SH-SY5Y (cell line): ENCODE measurements at regions not wholly inside any gene's neighbourhood (a gene's known extent, or its start where the extent isn't known, plus 50 kb on each side); places are given as distances from the start of the nearest gene placed in this dataset.

Experiments
- GATA2 ChIP-seq: IDR thresholded peaks from 2 replicates; pipeline ENCODE4 v1.6.1; 2011; ENCODE audit warnings: mild to moderate bottlenecking, low read depth, low read length
- GATA3 ChIP-seq: IDR thresholded peaks from 2 replicates; pipeline ENCODE4 v1.6.1; 2011; ENCODE audit warnings: low read depth, mild to moderate bottlenecking, low read length, moderate library complexity

DNA sequence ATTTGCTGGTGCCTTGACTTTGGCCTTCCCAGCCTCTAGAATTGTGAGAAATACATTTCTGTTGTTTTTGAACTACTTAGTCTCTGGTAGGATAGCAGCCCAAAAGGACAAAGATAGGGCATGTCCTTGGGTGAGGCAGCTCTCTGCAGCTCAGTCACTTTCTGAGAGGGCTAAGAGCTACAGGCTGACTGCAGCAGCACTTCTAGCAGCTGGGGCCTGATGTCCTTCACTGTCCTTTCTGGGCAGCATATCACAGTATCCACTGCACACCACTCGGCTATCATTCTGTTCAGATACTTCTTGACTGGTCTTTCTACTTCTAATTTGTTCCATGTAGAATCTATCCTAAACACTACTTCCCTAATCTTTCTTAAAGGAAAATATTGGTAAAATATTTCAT, 68.5 kb upstream of the CLDN10 start:
- TF ChIP-seq GATA3, result no peak
- TF ChIP-seq GATA2, result no peak
